Neural cell (in vitro differentiated cells): ENCODE measurements at regions not wholly inside any gene's neighbourhood (a gene's known extent, or its start where the extent isn't known, plus 50 kb on each side); places are given as distances from the start of the nearest gene placed in this dataset.

Experiments
- EP300 ChIP-seq: fragments of 450-650 bp; conservative IDR thresholded peaks from 2 replicates; pipeline ENCODE4 v1.6.1; 2014; ENCODE audit warnings: antibody characterized with exemption, mild to moderate bottlenecking, moderate library complexity; ENCODE audit not compliant: poor library complexity, severe bottlenecking
- EZH2 ChIP-seq: fragments of 200-600, 300-800 bp; shearing (Covaris generic), sonication (generic); IDR thresholded peaks from 2 replicates; pipeline ENCODE4 v1.6.1; 2014; ENCODE audit warnings: antibody characterized with exemption, low read length, borderline replicate concordance, mild to moderate bottlenecking; ENCODE audit not compliant: insufficient read depth, poor library complexity, severe bottlenecking
- MXI1 ChIP-seq: fragments of 450-650 bp; conservative IDR thresholded peaks from 2 replicates; pipeline ENCODE4 v1.6.1; 2014; ENCODE audit warnings: antibody characterized with exemption, mild to moderate bottlenecking; ENCODE audit not compliant: poor library complexity, severe bottlenecking
- POLR2AphosphoS5 ChIP-seq: IDR thresholded peaks from 2 replicates; pipeline ENCODE4 v1.6.1; 2012
- RAD21 ChIP-seq: fragments of 450-650 bp; conservative IDR thresholded peaks from 2 replicates; pipeline ENCODE4 v1.6.1; 2014; ENCODE audit warnings: antibody characterized with exemption, mild to moderate bottlenecking, moderate library complexity
- SMC3 ChIP-seq: fragments of 450-650 bp; conservative IDR thresholded peaks from 2 replicates; pipeline ENCODE4 v1.6.1; 2014; ENCODE audit warnings: antibody characterized with exemption, mild to moderate bottlenecking, moderate library complexity; ENCODE audit not compliant: poor library complexity
- TAF1 ChIP-seq: IDR thresholded peaks from 2 replicates; pipeline ENCODE4 v1.6.1; 2012; ENCODE audit warnings: low read depth
- TF ChIP-seq, protein P1 (sequence below): fragments of 450-650 bp; IDR thresholded peaks from 2 replicates; pipeline ENCODE4 v1.5.1; 2014; ENCODE audit warnings: antibody characterized with exemption, mild to moderate bottlenecking, moderate library complexity; ENCODE audit not compliant: poor library complexity, severe bottlenecking
- TF ChIP-seq, protein P2 (sequence below): IDR thresholded peaks from 2 replicates; pipeline ENCODE4 v1.6.1; 2012; ENCODE audit warnings: borderline replicate concordance

DNA sequence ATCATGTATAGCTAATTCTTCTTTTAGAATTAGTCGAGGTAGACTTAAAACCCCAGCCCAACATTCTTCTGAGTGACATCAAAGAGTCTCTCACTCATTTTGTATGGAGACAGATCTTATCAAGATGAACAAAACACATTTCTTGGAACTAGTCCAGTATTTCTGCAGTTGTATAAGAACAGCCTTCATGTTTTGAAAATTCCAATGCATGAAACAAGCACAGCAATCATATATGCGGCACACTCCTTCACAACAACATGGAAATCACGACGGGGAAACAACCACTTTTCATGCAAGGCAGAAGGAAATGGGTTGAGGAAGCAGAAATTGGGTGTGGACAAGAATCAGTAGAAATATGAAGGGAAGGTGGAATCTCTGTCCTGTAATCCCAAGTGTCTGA, 113.8 kb downstream of the PLK2 start:
- TF ChIP-seq, protein P1, sequence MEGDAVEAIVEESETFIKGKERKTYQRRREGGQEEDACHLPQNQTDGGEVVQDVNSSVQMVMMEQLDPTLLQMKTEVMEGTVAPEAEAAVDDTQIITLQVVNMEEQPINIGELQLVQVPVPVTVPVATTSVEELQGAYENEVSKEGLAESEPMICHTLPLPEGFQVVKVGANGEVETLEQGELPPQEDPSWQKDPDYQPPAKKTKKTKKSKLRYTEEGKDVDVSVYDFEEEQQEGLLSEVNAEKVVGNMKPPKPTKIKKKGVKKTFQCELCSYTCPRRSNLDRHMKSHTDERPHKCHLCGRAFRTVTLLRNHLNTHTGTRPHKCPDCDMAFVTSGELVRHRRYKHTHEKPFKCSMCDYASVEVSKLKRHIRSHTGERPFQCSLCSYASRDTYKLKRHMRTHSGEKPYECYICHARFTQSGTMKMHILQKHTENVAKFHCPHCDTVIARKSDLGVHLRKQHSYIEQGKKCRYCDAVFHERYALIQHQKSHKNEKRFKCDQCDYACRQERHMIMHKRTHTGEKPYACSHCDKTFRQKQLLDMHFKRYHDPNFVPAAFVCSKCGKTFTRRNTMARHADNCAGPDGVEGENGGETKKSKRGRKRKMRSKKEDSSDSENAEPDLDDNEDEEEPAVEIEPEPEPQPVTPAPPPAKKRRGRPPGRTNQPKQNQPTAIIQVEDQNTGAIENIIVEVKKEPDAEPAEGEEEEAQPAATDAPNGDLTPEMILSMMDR, result no peak
- no peak for TF ChIP-seq RAD21
- TF ChIP-seq POLR2AphosphoS5, result no peak
- no peak for TF ChIP-seq MXI1
- TF ChIP-seq EZH2, result no peak
- TF ChIP-seq SMC3, result no peak
- no peak for TF ChIP-seq EP300
- no peak for TF ChIP-seq TAF1
- TF ChIP-seq, protein P2, sequence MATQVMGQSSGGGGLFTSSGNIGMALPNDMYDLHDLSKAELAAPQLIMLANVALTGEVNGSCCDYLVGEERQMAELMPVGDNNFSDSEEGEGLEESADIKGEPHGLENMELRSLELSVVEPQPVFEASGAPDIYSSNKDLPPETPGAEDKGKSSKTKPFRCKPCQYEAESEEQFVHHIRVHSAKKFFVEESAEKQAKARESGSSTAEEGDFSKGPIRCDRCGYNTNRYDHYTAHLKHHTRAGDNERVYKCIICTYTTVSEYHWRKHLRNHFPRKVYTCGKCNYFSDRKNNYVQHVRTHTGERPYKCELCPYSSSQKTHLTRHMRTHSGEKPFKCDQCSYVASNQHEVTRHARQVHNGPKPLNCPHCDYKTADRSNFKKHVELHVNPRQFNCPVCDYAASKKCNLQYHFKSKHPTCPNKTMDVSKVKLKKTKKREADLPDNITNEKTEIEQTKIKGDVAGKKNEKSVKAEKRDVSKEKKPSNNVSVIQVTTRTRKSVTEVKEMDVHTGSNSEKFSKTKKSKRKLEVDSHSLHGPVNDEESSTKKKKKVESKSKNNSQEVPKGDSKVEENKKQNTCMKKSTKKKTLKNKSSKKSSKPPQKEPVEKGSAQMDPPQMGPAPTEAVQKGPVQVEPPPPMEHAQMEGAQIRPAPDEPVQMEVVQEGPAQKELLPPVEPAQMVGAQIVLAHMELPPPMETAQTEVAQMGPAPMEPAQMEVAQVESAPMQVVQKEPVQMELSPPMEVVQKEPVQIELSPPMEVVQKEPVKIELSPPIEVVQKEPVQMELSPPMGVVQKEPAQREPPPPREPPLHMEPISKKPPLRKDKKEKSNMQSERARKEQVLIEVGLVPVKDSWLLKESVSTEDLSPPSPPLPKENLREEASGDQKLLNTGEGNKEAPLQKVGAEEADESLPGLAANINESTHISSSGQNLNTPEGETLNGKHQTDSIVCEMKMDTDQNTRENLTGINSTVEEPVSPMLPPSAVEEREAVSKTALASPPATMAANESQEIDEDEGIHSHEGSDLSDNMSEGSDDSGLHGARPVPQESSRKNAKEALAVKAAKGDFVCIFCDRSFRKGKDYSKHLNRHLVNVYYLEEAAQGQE, result no peak
